ENCODE measurements at regions not wholly inside any gene's neighbourhood (a gene's known extent, or its start where the extent isn't known, plus 50 kb on each side); places are given as distances from the start of the nearest gene placed in this dataset.
"Not testable (repeated sequence)": the region's sequence is repeated elsewhere in the genome, so short reads cannot be mapped to it uniquely, and the experiment has no call there.

DNA sequence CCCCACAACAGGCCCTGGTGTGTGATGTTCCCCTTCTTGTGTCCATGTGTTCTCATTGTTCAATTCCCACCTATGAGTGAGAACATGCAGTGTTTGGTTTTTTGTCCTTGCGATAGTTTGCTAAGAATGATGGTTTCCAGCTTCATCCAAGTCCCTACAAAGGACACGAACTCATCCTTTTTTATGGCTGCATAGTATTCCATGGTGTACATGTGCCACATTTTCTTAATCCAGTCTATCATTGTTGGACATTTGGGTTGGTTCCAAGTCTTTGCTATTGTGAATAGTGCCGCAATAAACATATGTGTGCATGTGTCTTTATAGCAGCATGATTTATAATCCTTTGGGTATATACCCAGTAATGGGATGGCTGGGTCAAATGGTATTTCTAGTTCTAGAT lies 53.0 kb upstream of the TNFAIP3 start:
- not testable (repeated sequence) for TF ChIP-seq BHLHE40 (IDR thresholded peaks at IDR 0.05; ENCODE audit: low read depth, low read length); RAD21 (conservative IDR thresholded peaks at IDR 0.05 in 1 of 2, IDR thresholded peaks at IDR 0.05 in 1 of 2); NFE2L2 (conservative IDR thresholded peaks at IDR 0.05; ENCODE audit: low read length); HOXA7 (CRISPR knock-in tag; IDR thresholded peaks at IDR 0.05); MAZ (IDR thresholded peaks at IDR 0.05; ENCODE audit: borderline replicate concordance, low read depth, low read length); RNF2 (IDR thresholded peaks at IDR 0.05; ENCODE audit: borderline replicate concordance, low read depth); POLR2A (IDR thresholded peaks at IDR 0.05; ENCODE audit: low read length); JUN (IDR thresholded peaks at IDR 0.05)
- TF ChIP-seq, protein P1, sequence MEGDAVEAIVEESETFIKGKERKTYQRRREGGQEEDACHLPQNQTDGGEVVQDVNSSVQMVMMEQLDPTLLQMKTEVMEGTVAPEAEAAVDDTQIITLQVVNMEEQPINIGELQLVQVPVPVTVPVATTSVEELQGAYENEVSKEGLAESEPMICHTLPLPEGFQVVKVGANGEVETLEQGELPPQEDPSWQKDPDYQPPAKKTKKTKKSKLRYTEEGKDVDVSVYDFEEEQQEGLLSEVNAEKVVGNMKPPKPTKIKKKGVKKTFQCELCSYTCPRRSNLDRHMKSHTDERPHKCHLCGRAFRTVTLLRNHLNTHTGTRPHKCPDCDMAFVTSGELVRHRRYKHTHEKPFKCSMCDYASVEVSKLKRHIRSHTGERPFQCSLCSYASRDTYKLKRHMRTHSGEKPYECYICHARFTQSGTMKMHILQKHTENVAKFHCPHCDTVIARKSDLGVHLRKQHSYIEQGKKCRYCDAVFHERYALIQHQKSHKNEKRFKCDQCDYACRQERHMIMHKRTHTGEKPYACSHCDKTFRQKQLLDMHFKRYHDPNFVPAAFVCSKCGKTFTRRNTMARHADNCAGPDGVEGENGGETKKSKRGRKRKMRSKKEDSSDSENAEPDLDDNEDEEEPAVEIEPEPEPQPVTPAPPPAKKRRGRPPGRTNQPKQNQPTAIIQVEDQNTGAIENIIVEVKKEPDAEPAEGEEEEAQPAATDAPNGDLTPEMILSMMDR (IDR thresholded peaks at IDR 0.05): not testable (repeated sequence)

Data from A549 (cell line).